ENCODE measurements at regions not wholly inside any gene's neighbourhood (a gene's known extent, or its start where the extent isn't known, plus 50 kb on each side); places are given as distances from the start of the nearest gene placed in this dataset.

DNA sequence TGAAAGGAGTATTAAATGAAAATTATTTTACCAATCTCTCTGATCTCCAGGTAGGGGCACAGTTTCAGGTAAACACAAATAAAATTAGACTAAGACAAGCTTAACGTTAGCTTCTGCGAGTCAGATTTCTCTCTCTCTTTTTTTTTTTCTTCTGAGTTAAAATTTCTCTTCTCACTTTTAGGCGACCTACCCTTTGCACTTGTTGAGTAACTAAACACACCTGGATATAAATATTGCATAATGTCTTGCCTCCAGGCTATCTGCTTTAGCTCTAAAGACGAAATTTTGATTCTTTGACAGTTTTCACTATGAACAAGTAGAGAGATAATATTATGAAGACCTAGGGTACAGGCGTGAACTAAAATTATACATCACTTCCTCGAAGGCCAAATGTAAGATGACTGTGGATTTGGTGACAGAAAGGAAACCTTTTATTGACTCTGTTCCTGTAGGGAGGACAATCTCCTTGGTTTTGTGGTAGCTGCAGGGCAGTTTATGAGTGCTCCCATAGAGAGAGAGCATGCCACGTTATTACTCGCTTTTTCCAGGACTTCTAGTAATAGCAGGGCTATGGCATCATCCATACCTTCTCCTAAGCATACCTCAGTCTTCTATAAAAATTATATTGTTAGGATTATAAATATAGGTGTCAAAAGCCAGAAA, 303.8 kb upstream of the NEGR1 start:
- Histone ChIP-seq H3K27ac (ENCODE audit: low read depth, low read length, poor library complexity, severe bottlenecking) (no peak overlapping the region), H3K79me2 (ENCODE audit: insufficient read depth, low read length) (no peaks in the 10 kb centered on the region), H2AFZ (ENCODE audit: low read length) (no peak overlapping the region), H3K9me3 (ENCODE audit: low read length) (no peaks in the 10 kb centered on the region), H3K9ac (ENCODE audit: low read length) (no peak overlapping the region), H3K4me2 (ENCODE audit: low read length) (no peak overlapping the region), H3K4me3 (ENCODE audit: low read depth, low read length, poor library complexity, severe bottlenecking) (no peak overlapping the region), H3K9me2 (ENCODE audit: low read depth, low read length) (no peaks in the 10 kb centered on the region), H3K27me3 (ENCODE audit: insufficient read depth, low read length) (no peaks in the 10 kb centered on the region), H4K20me1 (ENCODE audit: insufficient read depth, low read length) (no peaks in the 10 kb centered on the region), H3K36me3 (ENCODE audit: insufficient read depth, low read length) (no peaks in the 10 kb centered on the region), H3K4me1 (ENCODE audit: insufficient read depth, low read length, severe bottlenecking) (no peaks in the 10 kb centered on the region), H3F3A (ENCODE audit: insufficient read depth, low read length) (no peaks in the 10 kb centered on the region)
- no peak for TF ChIP-seq EZH2 (IDR thresholded peaks at IDR 0.05; ENCODE audit: borderline replicate concordance, low read length)
- TF ChIP-seq CTCF (IDR thresholded peaks at IDR 0.05; ENCODE audit: low read length) = no peak

DNA sequence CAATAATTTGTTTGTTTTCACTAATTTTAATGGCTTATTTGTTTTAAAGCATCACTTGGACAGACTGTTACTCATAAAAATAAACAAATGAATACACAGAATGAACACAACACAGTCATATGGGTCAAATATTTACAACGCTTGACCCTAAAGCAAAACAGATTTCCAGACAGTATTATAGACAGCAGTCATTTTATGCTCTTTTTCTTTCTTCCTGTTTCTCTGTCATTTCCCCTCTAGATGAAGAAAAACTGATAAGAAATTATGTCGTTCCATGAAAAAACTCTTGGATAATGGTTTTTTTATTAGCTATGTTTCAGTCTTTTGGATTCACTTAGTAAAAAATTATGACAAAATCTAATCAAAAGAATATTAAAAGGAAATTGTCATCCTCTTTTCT, 297.3 kb upstream of the NEGR1 start:
- Histone ChIP-seq H3K79me2 (ENCODE audit: insufficient read depth, low read length) (no peaks in the 10 kb centered on the region), H3K4me3 (ENCODE audit: low read depth, low read length, poor library complexity, severe bottlenecking) (no peak overlapping the region), H3K27me3 (ENCODE audit: insufficient read depth, low read length) (no peaks in the 10 kb centered on the region), H3K27ac (ENCODE audit: low read depth, low read length, poor library complexity, severe bottlenecking) (no peak overlapping the region), H3K9me3 (ENCODE audit: low read length) (no peaks in the 10 kb centered on the region), H2AFZ (ENCODE audit: low read length) (no peak overlapping the region), H3K9me2 (ENCODE audit: low read depth, low read length) (no peaks in the 10 kb centered on the region), H3F3A (ENCODE audit: insufficient read depth, low read length) (no peaks in the 10 kb centered on the region), H4K20me1 (ENCODE audit: insufficient read depth, low read length) (no peaks in the 10 kb centered on the region), H3K4me1 (ENCODE audit: insufficient read depth, low read length, severe bottlenecking) (no peaks in the 10 kb centered on the region), H3K9ac (ENCODE audit: low read length) (no peak overlapping the region), H3K4me2 (ENCODE audit: low read length) (no peak overlapping the region), H3K36me3 (ENCODE audit: insufficient read depth, low read length) (no peaks in the 10 kb centered on the region)
- no peak for TF ChIP-seq CTCF (IDR thresholded peaks at IDR 0.05; ENCODE audit: low read length)
- no peak for TF ChIP-seq EZH2 (IDR thresholded peaks at IDR 0.05; ENCODE audit: borderline replicate concordance, low read length)

- no peaks in the 10 kb centered on the region for H4K20me1 ChIP-seq (ENCODE audit: insufficient read depth, low read length)
- no peaks in the 10 kb centered on the region for H3K79me2 ChIP-seq (ENCODE audit: insufficient read depth, low read length)
- H3F3A ChIP-seq (ENCODE audit: insufficient read depth, low read length) = no peaks in the 10 kb centered on the region
- no peaks in the 10 kb centered on the region for H3K9me3 ChIP-seq (ENCODE audit: low read length)
- no peaks in the 10 kb centered on the region for H3K27me3 ChIP-seq (ENCODE audit: insufficient read depth, low read length)
- H3K4me3 ChIP-seq (ENCODE audit: low read depth, low read length, poor library complexity, severe bottlenecking) = no peak overlapping the region
- no peaks in the 10 kb centered on the region for H3K36me3 ChIP-seq (ENCODE audit: insufficient read depth, low read length)
- no peaks in the 10 kb centered on the region for H3K4me1 ChIP-seq (ENCODE audit: insufficient read depth, low read length, severe bottlenecking)
- H2AFZ ChIP-seq (ENCODE audit: low read length) = no peak overlapping the region
- H3K27ac ChIP-seq (ENCODE audit: low read depth, low read length, poor library complexity, severe bottlenecking) = no peak overlapping the region
- no peak overlapping the region for H3K9ac ChIP-seq (ENCODE audit: low read length)
- H3K4me2 ChIP-seq (ENCODE audit: low read length) = no peak overlapping the region
- TF ChIP-seq EZH2 (IDR thresholded peaks at IDR 0.05; ENCODE audit: borderline replicate concordance, low read length) = no peak
- TF ChIP-seq CTCF (IDR thresholded peaks at IDR 0.05; ENCODE audit: low read length) = no peak
- no peaks in the 10 kb centered on the region for H3K9me2 ChIP-seq (ENCODE audit: low read depth, low read length)
These were observed 288.5 kb upstream of the NEGR1 start for GRCh38 chr1:72570815-72571214.

Data from OCI-LY1 (cell line).